GM12873 (cell line): ENCODE measurements at regions not wholly inside any gene's neighbourhood (a gene's known extent, or its start where the extent isn't known, plus 50 kb on each side); places are given as distances from the start of the nearest gene placed in this dataset.

Experiments
- TF ChIP-seq, protein P1 (sequence below): IDR thresholded peaks from 2 replicates; pipeline ENCODE4 v1.5.1; 2012; ENCODE audit warnings: low read depth, mild to moderate bottlenecking, moderate library complexity, low read length, control low read depth; ENCODE audit not compliant: insufficient read depth; ENCODE audit errors: missing control alignments

DNA sequence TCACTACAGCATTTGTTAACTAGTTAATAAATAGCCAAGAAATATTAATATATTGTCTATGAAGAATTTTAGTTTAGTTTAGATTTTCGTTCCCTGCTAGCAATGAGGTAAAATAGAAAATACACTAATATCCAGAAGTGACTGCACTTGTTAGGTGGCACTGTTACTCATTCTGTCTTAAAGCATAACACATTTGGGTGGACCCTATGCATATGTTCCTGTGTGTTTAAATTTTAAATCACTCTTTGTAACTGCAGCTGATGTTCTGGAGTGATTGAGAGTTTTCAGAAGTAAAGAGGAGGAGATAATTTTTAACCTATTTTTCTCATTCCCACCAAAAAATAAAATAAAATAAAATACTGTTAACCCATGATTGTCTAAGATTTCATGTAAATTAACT, 73.9 kb upstream of the SOX4 start:
- TF ChIP-seq, protein P1, sequence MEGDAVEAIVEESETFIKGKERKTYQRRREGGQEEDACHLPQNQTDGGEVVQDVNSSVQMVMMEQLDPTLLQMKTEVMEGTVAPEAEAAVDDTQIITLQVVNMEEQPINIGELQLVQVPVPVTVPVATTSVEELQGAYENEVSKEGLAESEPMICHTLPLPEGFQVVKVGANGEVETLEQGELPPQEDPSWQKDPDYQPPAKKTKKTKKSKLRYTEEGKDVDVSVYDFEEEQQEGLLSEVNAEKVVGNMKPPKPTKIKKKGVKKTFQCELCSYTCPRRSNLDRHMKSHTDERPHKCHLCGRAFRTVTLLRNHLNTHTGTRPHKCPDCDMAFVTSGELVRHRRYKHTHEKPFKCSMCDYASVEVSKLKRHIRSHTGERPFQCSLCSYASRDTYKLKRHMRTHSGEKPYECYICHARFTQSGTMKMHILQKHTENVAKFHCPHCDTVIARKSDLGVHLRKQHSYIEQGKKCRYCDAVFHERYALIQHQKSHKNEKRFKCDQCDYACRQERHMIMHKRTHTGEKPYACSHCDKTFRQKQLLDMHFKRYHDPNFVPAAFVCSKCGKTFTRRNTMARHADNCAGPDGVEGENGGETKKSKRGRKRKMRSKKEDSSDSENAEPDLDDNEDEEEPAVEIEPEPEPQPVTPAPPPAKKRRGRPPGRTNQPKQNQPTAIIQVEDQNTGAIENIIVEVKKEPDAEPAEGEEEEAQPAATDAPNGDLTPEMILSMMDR, result no peak

DNA sequence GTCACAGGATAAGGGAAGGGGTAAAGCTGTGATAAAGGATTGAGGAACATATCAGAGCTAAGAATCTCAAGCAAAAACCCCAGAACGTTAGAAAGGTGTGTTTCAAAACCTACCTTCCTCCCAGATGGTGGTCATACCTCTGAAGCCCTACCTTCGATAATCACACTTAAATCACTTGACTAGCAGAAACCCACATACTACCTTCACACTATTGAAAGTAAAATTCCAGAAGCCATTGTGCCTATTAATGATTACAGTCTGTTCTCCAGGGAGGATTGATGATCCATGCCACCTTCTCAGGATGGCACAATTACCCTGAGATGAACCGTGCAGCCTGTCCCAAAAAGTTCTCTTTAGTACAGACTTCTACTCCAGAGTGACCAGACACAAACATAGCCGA, 72.3 kb upstream of the SOX4 start:
- TF ChIP-seq, protein P1, result no peak

DNA sequence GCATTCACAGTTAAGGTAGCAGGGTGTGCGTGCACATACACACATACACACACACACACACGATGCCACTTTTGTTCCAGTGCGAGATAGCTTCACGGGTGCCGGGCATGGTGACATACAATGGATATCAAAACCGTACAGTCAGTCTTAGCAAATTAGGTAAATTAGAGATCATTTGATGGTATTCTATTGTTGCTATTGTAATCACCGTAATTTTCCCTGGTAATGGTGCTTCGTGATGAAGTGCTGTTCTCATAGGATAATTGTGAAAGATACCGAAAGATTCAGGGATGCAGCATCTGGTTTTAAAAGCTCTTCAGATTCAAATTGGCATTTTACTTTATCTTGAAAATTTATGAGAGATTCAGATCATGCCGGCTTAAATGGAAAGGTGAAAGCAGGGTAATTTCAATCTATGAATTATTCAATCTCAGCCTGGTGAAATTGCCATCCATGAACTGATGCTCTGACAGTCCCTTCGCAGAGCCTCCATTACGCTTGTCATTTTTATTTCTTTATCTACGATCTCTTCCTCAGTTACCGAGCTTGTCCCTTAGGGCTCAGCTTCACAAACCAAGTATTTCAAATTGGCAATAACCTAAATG, 71.3 kb upstream of the SOX4 start:
- TF ChIP-seq, protein P1, result no peak

DNA sequence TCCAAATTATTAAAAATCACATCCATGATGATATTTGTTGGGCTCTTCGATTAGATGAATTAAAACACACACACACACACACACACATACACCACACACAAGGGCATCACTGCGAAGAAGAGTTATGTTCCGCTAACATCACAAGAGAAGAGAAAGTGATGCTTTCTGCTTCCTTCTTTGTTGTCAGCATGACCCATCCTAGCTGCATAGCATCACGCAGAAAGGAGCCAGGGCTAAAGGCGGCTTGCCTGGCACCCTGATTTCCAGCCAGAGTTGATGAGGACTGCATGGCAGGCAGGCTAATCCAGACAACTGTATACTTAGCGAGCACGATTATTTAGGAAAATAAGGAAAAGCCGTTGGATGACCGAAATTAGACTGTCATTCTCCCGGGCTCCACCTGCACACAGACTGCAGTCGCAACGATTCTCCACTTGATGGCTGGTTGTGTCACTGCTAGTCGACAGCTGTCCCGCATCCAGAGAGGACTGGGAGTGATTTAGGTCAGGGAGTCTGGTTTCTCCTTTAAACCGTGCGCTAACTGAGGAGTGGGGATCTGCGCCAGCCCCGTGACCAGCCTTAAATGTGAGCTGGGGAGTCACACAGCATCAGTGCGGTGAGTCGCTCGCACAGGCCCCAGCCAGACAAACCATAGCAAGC, 70.6 kb upstream of the SOX4 start:
- TF ChIP-seq, protein P1, result peak; percentile 4

DNA sequence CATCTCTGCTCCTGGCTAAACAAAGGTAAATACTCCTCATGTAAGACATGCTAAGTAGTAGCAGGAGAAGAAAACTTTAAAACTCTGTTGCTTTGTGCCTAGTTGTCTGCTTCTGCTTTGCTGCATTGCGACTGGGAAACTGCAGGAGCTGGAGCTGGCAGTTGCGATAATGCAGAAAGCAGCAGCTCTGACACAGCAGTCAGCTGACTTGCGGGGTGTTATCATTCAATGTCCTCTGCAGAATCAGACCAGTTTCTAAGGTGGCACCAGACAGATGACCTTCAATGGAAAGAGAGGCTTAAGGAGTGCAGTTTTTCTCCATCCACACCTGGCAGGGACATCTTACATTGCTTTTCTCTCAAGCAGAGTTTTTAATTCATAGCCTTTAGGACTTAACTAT, 69.9 kb upstream of the SOX4 start:
- TF ChIP-seq, protein P1, result no peak

DNA sequence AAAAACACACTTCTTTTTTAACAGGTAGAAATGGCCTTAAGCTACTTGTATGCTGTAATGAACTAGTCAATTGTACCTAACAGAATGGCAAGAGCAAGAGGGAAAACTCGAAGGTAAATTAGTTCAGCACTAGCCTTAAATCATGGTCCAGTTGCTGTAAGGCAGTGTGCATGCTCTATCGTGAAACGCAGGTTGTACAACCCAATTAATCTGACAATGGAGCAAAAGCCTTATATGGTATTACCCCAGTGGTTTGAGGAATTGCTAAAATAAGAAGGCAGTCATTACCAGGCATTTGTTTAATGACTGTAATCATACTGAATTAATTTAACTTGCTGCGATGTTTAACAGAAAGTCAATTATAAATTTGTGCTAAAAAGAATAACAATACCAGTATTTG, 69.3 kb upstream of the SOX4 start:
- TF ChIP-seq, protein P1, result no peak

DNA sequence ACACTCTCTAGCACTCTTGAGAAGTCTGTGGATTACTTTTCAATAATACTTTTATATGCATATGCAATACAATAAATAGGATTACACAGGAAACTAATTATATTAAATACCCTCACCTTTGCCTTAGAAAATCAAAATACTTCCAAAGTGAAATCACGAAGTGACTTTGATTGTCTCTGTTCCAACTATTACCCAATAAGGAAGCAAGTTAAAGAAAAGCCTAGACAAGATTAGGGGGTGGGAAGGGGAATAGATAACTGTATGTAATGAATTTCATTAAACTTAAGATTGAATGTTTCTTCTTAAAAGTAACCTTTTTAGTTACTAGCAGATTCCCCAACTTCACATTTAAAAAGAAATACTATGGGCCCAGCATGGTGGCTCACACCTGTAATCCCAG, 66.6 kb upstream of the SOX4 start:
- TF ChIP-seq, protein P1, result no peak
